Psoas muscle (tissue), 7 donors: ENCODE measurements at regions not wholly inside any gene's neighbourhood (a gene's known extent, or its start where the extent isn't known, plus 50 kb on each side); places are given as distances from the start of the nearest gene placed in this dataset.
"Not testable (repeated sequence)": the region's sequence is repeated elsewhere in the genome, so short reads cannot be mapped to it uniquely, and the experiment has no call there.

Source experiments
- ATAC-seq, 4 donors: fragments of 200-7000 bp; cut with Tn5 transposase; one replicate each; pipeline ENCODE4 v1.9.1; 2020; ENCODE audit warnings: moderate library complexity in 3 of 4, mild to moderate bottlenecking in 2 of 4
- DNase-seq, 2 donors: peaks; one replicate each; pipeline ENCODE4 v3.0.0-alpha.2; 2020
- H3K27ac ChIP-seq: fragments of 200-600 bp; one replicate; pipeline ENCODE4 v1.8.0; 2022
- H3K27me3 ChIP-seq, 3 donors: fragments of 200-600 bp in 1 of 3; one replicate each; pipeline versions ENCODE4 v1.6.1 to v1.8.0; 2013 to 2022; ENCODE audit warnings: low read length in 2 of 3, mild to moderate bottlenecking in 2 of 3, moderate library complexity in 1 of 3; ENCODE audit not compliant: insufficient read depth in 3 of 3
- H3K36me3 ChIP-seq, 2 donors: fragments of 200-600 bp in 1 of 2; one replicate each; pipeline versions ENCODE4 v1.6.1 to v1.8.0; 2013 to 2022; ENCODE audit warnings: low read depth in 1 of 2, mild to moderate bottlenecking in 1 of 2, moderate library complexity in 1 of 2; ENCODE audit not compliant: insufficient read depth in 1 of 2
- H3K4me1 ChIP-seq: fragments of 200-600 bp; one replicate; pipeline ENCODE4 v1.8.0; 2022
- H3K4me3 ChIP-seq: fragments of 200-600 bp; one replicate; pipeline ENCODE4 v1.8.0; 2022; ENCODE audit warnings: mild to moderate bottlenecking
- H3K9me3 ChIP-seq: fragments of 200-600 bp; one replicate; pipeline ENCODE4 v1.8.0; 2022
- CTCF ChIP-seq: fragments of 200-600 bp; IDR thresholded peaks from one replicate; pipeline ENCODE4 v1.8.0; 2022; ENCODE audit warnings: antibody characterized with exemption
- WGBS, 3 donors: extraction: QIAGEN DNeasy Blood & Tissue Kit; methylation state at CpG; one replicate each; pipeline versions ENCODE4 v1.1.6 to v1.1.7; 2013; 5-methylcytosine and 5-hydroxymethylcytosine counted together
- intact Hi-C, 2 donors: fragments of 100-400 bp; cut with DNase I; formaldehyde crosslinking; loops; one replicate each; pipeline versions ENCODE4 v1.11.0 to v1.14.2; 2022
- donor health status: healthy with polysubstance abuse.
- donor health status: DM: no; HTN: no; CAD: no; lungs with moderate emphysema.
- donor health status: Bipolar disorder and iron deficiency.
- donor health status: healthy.
- donor health status: DM: yes; HTN: yes; CAD: no.
- donor health status: DM: no; HTN: no; CAD: no.
- donor health status: DM: yes; HTN: yes; CAD: no.

GRCh38 chr4:38416450-38417014 lies 247.5 kb upstream of the KLF3 start:
- 97 to 100% (median 100%) methylated on average over 1 of the region's 1 CpG for WGBS, 3 donors
- ATAC-seq (no peak), DNase-seq (no peak)
- H3K27ac ChIP-seq, result no peak overlapping the region
- no peaks in the 10 kb centered on the region for H3K27me3 ChIP-seq
- H3K36me3 ChIP-seq, result no peaks in the 10 kb centered on the region
- TF ChIP-seq CTCF, result no peak
- H3K9me3 ChIP-seq, result no peaks in the 10 kb centered on the region
- H3K4me3 ChIP-seq, result no peak overlapping the region
- intact Hi-C loops, result no loop called here
- no peaks in the 10 kb centered on the region for H3K4me1 ChIP-seq

GRCh38 chr4:38420254-38420653 lies 243.7 kb upstream of the KLF3 start:
- H3K4me1 ChIP-seq, H3K36me3 ChIP-seq, H3K27me3 ChIP-seq, H3K4me3 ChIP-seq, H3K9me3 ChIP-seq, DNase-seq, ATAC-seq, intact Hi-C loops, H3K27ac ChIP-seq: not testable (repeated sequence)
- 67 to 96% (median 67%) methylated on average over 4 of the region's 4 CpGs for whole genome bisulfite sequencing, 3 donors

GRCh38 chr4:38422850-38423249 lies 241.1 kb upstream of the KLF3 start:
- no peaks in the 10 kb centered on the region for H3K36me3 ChIP-seq
- TF ChIP-seq CTCF, result no peak
- no peak overlapping the region for H3K27ac ChIP-seq
- no peaks in the 10 kb centered on the region for H3K4me1 ChIP-seq
- H3K27me3 ChIP-seq, result no peaks in the 10 kb centered on the region
- WGBS, 3 donors, result 91 to 97% (median 95%) methylated on average over 4 of the region's 4 CpGs
- H3K4me3 ChIP-seq, result no peak overlapping the region
- no peak for DNase-seq
- no peak for ATAC-seq
- no peaks in the 10 kb centered on the region for H3K9me3 ChIP-seq
- intact Hi-C loops, result no loop called here

DNA sequence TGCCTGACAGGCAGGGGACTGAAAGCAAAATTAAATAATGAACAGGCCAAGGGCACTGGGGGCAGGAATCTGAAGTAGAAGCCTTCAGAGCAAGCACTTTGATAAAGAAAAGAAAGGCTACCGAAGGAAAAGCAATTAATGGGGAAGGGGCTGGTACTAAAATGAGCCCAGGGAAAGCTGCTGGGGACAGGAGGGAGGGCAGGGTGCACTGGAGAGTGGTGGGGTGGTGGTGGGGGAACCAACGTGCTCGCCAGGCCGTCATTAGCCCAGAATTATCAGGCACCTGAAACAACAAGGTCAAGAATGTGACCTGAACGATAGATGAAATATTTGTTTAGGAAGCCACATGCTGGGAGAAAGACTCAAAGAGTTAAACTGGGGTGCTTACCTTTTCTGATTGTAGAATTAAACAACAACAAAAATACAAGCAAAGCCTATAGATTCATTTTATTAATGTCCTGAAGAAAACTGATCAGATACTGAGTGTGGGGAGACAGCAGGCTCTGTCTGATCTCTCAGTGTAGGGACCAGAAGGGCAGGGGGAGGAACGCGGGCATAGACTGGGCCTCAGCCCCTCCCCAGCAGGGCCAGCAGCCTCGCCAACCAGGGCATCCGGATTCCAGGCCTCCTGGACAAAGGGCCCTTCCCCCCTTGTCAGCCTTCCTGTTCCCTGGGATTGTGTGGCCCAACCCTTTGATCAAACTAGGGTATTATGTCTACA lies 239.7 kb upstream of the KLF3 start:
- no peaks in the 10 kb centered on the region for H3K9me3 ChIP-seq
- H3K36me3 ChIP-seq, result no peaks in the 10 kb centered on the region
- no peak for DNase-seq
- H3K4me1 ChIP-seq, result no peaks in the 10 kb centered on the region
- intact Hi-C loops, result no loop called here
- no peak overlapping the region for H3K27ac ChIP-seq
- no peak for TF ChIP-seq CTCF
- H3K4me3 ChIP-seq, result no peak overlapping the region
- no peaks in the 10 kb centered on the region for H3K27me3 ChIP-seq
- 71 to 75% (median 74%) methylated on average over 9 of the region's 9 CpGs for WGBS, 3 donors
- no peak for ATAC-seq

DNA sequence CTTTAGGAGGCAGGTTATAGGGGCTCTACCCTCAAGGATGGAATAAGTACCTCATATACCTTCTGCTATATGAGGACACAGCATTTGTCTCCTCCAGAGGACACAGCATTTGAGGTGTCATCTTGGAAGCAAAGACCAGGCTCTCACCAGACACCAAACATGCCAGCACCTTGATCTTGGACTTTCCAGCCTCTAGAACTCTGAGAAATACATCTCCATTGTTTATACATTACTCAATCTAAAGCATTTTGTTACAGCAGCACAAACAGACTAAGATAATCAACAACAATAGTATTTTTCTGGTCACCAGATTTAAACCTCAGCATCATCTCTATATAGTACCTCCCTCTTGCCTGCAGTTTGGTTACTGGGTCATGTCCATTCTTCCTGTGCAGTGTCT lies 237.5 kb upstream of the KLF3 start:
- Histone ChIP-seq H3K4me3 (no peak overlapping the region), H3K9me3 (no peaks in the 10 kb centered on the region), H3K4me1 (no peaks in the 10 kb centered on the region), H3K27ac (no peak overlapping the region), H3K27me3 (no peaks in the 10 kb centered on the region), H3K36me3 (no peaks in the 10 kb centered on the region)
- ATAC-seq (no peak), DNase-seq (no peak)
- intact Hi-C loops, result no loop called here
- TF ChIP-seq CTCF, result no peak
